ENCODE measurements at regions not wholly inside any gene's neighbourhood (a gene's known extent, or its start where the extent isn't known, plus 50 kb on each side); places are given as distances from the start of the nearest gene placed in this dataset.

DNA sequence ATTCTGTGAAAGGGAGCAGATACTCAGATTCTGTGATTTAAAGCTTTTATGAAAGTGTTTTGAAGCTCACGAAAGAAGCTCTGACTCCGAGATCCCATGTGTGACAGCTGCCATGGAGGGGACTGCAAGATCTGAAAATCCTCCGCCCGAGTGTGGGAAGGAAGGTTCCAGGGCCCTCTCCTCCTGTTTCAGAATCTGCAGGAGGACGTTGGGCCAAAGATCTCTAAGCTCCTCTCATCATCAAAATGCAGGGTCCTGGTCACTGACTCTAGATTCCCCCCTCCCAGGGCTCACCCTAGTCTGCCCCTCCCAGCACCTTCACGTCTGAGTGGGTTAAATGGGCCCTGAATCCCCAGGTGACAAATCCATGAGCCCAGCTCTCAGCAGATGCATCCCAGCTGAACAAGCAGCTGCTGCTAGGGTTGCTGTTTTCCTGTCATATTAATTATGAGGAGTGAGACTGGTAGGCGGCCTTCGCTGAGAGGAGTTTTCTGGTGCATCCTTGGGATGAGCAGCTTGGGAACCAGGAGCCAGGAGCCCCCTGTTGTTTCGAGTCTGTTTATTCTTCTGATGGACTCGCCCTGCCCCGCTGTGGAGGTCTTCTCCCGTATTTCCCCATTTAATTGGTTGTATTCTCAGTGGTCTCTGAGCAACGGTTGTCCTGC is 402.0 kb downstream of the MATN1 start:
- TF ChIP-seq, protein P1, sequence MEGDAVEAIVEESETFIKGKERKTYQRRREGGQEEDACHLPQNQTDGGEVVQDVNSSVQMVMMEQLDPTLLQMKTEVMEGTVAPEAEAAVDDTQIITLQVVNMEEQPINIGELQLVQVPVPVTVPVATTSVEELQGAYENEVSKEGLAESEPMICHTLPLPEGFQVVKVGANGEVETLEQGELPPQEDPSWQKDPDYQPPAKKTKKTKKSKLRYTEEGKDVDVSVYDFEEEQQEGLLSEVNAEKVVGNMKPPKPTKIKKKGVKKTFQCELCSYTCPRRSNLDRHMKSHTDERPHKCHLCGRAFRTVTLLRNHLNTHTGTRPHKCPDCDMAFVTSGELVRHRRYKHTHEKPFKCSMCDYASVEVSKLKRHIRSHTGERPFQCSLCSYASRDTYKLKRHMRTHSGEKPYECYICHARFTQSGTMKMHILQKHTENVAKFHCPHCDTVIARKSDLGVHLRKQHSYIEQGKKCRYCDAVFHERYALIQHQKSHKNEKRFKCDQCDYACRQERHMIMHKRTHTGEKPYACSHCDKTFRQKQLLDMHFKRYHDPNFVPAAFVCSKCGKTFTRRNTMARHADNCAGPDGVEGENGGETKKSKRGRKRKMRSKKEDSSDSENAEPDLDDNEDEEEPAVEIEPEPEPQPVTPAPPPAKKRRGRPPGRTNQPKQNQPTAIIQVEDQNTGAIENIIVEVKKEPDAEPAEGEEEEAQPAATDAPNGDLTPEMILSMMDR (IDR thresholded peaks at IDR 0.05; ENCODE audit: low read depth, low read length), result no peak
- no peak for TF ChIP-seq POLR2A (IDR thresholded peaks at IDR 0.05; ENCODE audit: extremely low read depth, insufficient read length)

Data from NB4 (cell line).